Stimulated activated CD4-positive, alpha-beta T cell treated with anti-CD3 and anti-CD28 coated beads, Interleukin-1b, Interleukin-23, amount 100 ng/mL, for 24 hours (primary cell): ENCODE measurements at regions not wholly inside any gene's neighbourhood (a gene's known extent, or its start where the extent isn't known, plus 50 kb on each side); places are given as distances from the start of the nearest gene placed in this dataset.
"Not testable (repeated sequence)": the region's sequence is repeated elsewhere in the genome, so short reads cannot be mapped to it uniquely, and the experiment has no call there.

Experiments used
- DNase-seq, 4 experiments: peaks; one replicate each; pipeline ENCODE4 v3.0.0-alpha.2; 2020; ENCODE audit warnings: low read depth in 4 of 4, low spot score in 1 of 4

DNA sequence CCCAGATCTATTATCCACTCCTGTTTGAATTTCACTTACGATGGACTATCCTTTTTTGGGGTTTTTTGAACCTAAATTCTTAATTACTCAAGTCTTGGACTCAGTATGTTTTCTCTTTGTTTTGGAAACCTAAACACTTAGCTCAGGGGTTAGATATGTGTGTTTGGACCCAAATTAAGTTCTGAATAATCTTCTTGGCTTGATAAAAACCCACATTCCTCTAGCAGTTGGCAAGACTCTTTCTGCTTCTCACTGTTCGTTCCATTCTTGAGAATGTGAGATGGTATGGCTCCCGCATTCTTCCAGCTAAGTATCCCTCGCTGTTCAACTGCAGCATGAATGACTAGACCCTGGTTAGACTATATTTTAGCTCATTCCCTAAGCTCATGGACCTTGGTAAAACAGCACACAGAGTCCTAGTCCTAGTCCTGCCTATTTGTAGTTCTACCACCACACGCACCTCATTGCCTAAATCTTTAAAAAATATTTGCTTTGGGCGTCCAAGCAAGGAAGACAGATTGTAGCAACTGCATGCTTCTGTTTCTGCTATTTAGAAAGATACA, 860.0 kb downstream of the RPS29 start:
- no peak for DNase-seq

DNA sequence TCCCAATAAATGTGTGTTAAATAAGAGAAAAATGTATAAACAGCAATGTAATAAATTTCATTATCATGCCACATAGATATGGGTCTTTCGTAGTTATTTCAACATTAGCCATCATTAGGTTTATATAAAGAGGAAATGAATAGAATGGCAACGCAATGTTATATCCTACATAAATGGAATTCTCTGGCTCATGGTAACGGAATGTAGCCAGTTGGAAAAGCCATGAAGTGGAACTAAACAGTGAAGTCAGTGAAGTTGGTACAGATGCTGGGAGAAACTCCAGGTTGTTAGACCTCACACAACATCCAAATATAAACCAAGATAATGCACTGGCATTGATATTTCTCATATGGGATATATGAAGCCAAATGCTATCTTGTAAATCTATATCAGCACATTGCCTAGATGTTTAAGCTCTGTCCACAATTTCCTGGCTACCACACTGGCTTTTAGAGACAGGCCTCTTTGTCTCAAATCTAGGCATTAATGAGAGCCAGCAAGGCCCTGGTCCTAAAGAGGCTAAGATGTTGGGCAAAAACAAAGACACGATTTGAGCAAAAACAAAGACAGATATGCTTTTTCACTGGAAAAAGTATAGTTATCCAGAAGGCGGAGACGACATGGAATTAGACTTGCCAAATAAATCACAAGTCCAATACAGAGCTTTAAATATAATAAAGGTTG, 861.0 kb downstream of the RPS29 start:
- no peak for DNase-seq

DNA sequence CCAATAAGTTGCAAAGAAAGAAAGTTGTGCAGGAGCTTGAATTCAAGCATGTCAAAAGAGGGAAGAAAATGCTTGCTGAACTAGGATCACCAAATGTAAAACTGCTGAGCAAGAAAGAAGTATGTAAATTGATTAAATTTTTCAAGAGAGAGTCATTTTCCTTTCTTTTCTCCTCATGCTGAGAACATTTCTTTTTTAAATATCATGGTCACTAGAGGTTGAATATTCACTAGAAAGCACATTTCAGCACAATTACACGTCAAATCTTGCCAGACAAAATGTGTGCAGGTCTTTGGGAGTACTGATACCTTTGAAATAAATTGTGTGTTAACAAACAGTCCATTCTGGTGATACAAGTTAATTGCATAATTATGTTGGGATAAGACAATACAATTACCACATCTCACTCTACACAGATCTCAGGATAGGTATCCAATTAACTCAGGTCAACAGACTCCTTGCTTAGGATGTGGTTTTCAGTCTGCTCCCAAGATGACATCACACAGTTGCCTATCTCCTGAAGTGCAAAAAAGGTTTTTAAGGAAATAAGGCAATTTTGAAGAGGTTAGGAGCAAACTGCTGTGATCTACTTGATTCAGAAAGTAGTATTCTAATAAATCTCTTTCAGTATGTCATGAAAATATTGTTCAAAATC, 862.2 kb downstream of the RPS29 start:
- DNase-seq = no peak

DNA sequence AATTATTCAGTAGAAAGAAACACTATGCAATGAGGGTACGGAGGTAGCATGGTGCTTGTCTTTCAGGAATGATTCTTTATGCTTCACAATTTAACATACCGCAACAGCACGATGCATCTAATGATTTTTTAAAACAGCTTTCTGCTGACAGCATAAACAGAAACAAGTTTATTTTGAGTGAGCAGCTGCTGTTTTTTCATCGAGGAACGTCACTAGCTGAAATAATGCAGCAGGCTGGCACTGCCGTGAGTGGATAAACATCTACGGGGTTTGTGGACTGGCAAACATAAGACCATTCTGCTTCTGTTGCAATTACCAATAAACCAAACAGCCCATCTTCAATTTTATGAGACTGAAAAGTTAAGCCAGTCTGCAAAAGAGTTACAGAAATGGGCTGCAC, 871.8 kb downstream of the RPS29 start:
- no peak for DNase-seq

- no peak for DNase-seq
Observed at GRCh38 chr14:48710133-48710532, 876.0 kb downstream of the RPS29 start.

DNA sequence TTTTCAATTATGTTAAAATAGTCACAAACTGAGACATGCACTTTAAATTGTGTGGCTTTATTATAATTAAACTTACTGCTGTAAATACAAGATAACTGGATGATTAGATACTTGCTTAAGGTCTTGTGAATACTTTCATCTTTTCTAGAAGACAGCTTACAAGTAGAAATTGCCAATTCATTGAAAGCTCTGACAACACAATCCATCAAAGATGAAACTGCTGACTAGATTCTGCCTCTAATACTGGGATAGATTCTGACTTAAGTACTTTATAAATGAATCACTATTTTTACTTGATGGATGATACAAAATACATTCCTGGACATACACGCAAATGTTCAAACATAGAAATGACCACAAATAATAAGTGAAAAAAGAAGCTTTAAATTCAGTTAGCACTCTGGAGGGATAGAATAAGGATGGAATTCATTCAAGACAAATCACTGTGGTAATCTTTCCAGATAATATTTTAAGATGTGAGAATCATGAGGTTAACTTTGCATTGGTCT, 876.8 kb downstream of the RPS29 start:
- DNase-seq = no peak

GRCh38 chr14:48704639-48705038, 881.5 kb downstream of the RPS29 start:
- DNase-seq = no peak

DNA sequence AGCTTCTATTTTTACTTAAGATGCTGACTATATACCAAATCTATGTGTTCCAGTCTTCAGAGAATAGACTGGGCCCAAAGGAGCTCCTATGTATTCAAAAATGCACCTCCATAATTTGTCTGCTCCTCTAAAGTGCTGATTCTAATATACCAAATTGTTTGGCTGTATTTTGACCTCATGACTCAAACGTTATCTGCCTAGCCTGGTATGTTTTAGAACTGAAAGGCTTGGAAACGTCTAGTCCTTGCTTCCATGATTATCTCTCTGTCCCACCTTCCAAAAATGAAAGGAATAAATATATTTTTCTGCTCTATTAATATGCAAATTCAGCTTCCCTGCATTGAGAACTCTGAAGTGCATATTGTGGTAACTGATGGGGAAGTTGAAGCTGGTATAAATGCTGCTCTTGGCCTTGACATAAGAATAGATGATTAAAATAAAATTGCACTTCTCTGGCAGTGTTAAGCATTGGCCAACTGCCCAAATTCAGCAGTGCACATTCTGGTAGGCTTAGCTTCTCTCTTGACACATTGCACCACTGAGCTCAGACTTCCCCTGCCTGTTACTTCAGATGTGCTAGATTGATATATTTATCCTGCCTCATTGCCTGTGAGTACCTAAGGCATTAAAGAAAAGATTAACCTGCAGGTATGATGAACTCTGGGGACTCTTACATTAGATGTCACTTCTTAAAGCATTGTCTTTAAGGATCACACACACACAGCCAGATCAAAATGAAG, 882.3 kb downstream of the RPS29 start:
- DNase-seq = no peak

- not testable (repeated sequence) for DNase-seq
Observed at GRCh38 chr14:48697362-48697761, 888.8 kb downstream of the RPS29 start.

- DNase-seq = no peak
Observed at GRCh38 chr14:48693793-48694192, 892.4 kb downstream of the RPS29 start.

- no peak for DNase-seq
Observed at GRCh38 chr14:48690349-48690748, 895.8 kb downstream of the RPS29 start.

- DNase-seq = no peak
Observed at GRCh38 chr14:48686650-48687049, 899.5 kb downstream of the RPS29 start.

GRCh38 chr14:48672506-48672905, 913.7 kb downstream of the RPS29 start:
- no peak for DNase-seq

GRCh38 chr14:48670939-48671338, 915.2 kb downstream of the RPS29 start:
- no peak for DNase-seq

- DNase-seq = no peak
Observed at GRCh38 chr14:48665077-48665784, 920.9 kb downstream of the RPS29 start.

GRCh38 chr14:48643241-48643640, 942.9 kb downstream of the RPS29 start:
- no peak for DNase-seq

DNA sequence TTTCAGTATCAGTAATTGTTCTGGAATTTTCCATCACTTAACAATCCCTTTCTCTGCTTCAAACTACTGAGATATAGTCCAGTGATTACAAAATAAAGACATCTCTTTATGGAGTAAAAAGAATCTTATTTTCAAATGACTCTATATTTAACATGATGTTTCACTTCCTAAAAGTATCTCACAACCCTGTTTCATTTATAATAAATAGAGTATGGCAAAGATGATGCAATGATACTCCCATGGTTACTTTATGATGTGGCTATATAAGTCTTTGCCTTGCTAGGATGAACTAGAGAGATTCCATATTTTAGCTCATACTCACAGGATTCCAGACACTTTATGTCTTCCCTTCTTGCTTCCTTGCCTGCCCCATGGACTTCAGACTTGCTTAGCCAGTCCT, 953.5 kb upstream of the MDGA2 start:
- DNase-seq = no peak

DNA sequence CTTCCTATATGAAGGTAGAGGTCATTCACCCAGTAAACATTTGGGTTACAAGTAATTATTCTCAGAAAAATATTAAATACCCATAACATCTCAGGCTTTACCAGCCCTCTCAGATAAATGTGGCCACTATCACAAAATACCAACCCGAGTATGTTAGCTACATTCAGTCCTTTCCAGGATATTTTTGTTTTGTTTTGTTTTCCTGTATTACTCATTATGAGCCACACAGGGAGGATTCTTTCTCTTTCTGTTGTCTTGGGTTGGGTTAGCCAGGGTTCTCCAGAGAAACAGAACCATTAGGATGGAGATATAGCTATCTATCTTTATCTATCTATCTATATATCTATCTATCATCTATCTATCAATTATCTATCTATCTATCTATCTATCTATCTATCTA, 947.6 kb upstream of the MDGA2 start:
- DNase-seq = no peak

DNA sequence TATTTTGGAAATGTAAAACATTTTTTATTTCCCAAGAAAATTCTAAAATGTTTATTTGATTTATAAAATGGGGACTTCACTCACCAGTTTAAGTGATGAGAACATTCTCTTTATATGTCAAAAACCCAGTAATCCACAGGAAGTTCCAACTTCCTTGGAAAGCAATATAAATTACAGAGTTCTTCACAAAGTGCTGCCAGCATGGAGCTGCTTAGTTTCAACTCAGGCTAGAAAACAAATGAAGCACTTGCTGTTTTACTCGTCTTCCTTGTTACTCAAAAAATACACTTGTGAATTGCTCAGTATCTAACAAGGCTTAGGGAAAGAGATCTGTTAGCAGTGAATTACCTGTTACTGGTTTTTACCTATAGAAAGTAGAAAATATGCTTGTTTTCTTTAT, 942.7 kb upstream of the MDGA2 start:
- DNase-seq = no peak

- DNase-seq = no peak
Observed at GRCh38 chr14:48616931-48617330, 941.5 kb upstream of the MDGA2 start.

DNA sequence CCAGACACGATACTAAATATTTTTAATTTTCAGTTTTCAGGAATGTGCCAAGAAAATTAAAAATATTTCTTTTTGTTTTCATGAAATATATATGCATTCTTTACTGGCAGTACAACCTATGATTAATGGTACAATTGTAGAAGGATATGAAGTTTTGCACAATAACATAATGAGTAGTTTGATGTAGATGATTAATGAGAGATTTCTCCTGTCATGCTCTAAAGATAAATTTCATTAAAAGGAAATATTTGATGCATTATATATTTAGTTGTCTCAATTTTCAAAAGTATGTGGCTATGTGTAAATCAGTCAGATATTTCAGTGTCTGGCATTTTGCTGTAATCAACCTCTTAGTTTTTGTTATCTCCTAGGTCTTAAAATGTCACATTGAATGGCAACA, 940.2 kb upstream of the MDGA2 start:
- no peak for DNase-seq
